ENCODE measurements at regions not wholly inside any gene's neighbourhood (a gene's known extent, or its start where the extent isn't known, plus 50 kb on each side); places are given as distances from the start of the nearest gene placed in this dataset.

DNA sequence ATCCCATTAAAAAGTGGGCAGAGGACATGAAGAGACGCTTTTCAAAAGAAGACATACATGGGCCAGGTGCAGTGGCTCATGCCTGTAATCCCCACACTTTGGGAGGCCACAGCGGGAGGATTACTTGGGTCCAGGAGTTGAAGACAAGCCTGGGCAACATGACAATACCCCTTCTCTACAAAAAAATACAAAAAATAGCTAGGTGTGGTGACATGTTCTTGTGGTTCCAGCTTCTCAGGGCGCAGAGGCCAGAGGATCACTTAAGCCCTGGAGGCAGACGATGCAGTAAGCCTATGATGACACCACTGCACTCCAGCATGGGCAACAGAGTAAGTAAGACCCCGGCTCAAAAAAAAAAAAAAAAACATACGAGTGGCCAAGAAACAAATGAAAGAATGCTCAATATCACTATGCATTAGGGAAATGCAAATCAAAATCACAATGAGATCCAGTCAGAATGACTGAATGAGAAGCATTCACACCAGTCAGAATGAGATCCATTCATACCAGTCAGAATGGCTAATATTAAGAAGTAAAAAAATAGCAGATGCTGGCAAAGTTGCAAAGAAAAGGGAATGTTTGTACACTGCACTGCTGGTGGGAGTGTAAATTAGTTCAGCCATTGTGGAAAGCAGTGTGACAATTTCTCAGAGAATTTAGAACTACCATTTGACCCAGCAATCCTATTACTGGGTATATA lies 550.2 kb upstream of the SLC39A10 start:
- Histone ChIP-seq H2AK5ac (ENCODE audit: low read depth, low read length) (no peak overlapping the region), H4K20me1 (replicated peaks in 1 of 2; ENCODE audit: control insufficient read depth in 1 of 2, insufficient read depth in 2 of 2, low read length in 2 of 2) (no peaks in the 10 kb centered on the region), H2BK5ac (ENCODE audit: low read depth, low read length) (no peak overlapping the region), H3K4ac (replicated peaks; ENCODE audit: insufficient read length, low read depth, low read length) (no peak overlapping the region), H3K79me2 (ENCODE audit: control insufficient read depth in 1 of 2, insufficient read depth in 2 of 2, low read length in 2 of 2) (no peaks in the 10 kb centered on the region), H4K5ac (ENCODE audit: insufficient read length, low read depth, low read length) (no peak overlapping the region), H3K14ac (ENCODE audit: insufficient read length) (no peak overlapping the region), H3K4me1 (replicated peaks in 1 of 4; ENCODE audit: control insufficient read depth in 3 of 4, insufficient read depth in 4 of 4, low read length in 3 of 4) (no peaks in the 10 kb centered on the region), H2BK12ac (ENCODE audit: low read depth, low read length) (no peak overlapping the region), H3K9me3 (ENCODE audit: insufficient read depth in 2 of 2, low read depth in 1 of 2, low read length in 1 of 2) (no peaks in the 10 kb centered on the region), H2BK20ac (ENCODE audit: low read length) (no peak overlapping the region), H4K8ac (ENCODE audit: extremely low read depth, insufficient read depth, low read length) (no peak overlapping the region), H3K4me2 (ENCODE audit: insufficient read depth in 1 of 2, low read depth in 2 of 2, low read length in 2 of 2) (no peak overlapping the region), H3K36me3 (ENCODE audit: control insufficient read depth in 2 of 4, insufficient read depth in 4 of 4, low read length in 3 of 4) (no peaks in the 10 kb centered on the region), H3K9ac (replicated peaks in 1 of 4; ENCODE audit: extremely low read depth in 1 of 4, low read depth in 3 of 4, low read length in 3 of 4) (no peak overlapping the region), H3K27ac (ENCODE audit: low read depth, low read length) (no peak overlapping the region), H2BK120ac (replicated peaks; ENCODE audit: low read depth, low read length) (no peak overlapping the region), H3K23ac (ENCODE audit: insufficient read length) (no peak overlapping the region), H2BK15ac (ENCODE audit: low read length) (no peak overlapping the region), H3K27me3 (replicated peaks in 1 of 4; ENCODE audit: control insufficient read depth in 3 of 4, extremely low read depth in 1 of 4, insufficient read depth in 3 of 4, low read length in 3 of 4) (no peaks in the 10 kb centered on the region), H2AFZ (ENCODE audit: low read length) (no peak overlapping the region), H3K23me2 (ENCODE audit: low read depth, low read length) (no peaks in the 10 kb centered on the region), H3K4me3 (ENCODE audit: extremely low read depth in 1 of 4, insufficient read depth in 2 of 4, low read depth in 3 of 4, low read length in 4 of 4) (no peak overlapping the region), H4K91ac (replicated peaks; ENCODE audit: insufficient read length, low read length) (no peak overlapping the region), H3K56ac (replicated peaks; ENCODE audit: insufficient read length, low read depth, low read length) (no peak overlapping the region), H3K79me1 (ENCODE audit: low read depth, low read length) (no peaks in the 10 kb centered on the region), H3K18ac (ENCODE audit: extremely low read depth, low read length) (no peak overlapping the region)
- DNase-seq (ENCODE audit: low read depth in 1 of 2, low spot score in 2 of 2), result no peak
- no peak for TF ChIP-seq POU5F1 (IDR thresholded peaks at IDR 0.05; ENCODE audit: low read depth, low read length)
- no peak for TF ChIP-seq TEAD4 (IDR thresholded peaks at IDR 0.05; ENCODE audit: low read depth, low read length)
- TF ChIP-seq EP300 (IDR thresholded peaks at IDR 0.05; ENCODE audit: borderline replicate concordance in 1 of 2, low read depth in 2 of 2, low read length in 2 of 2), result no peak
- no peak for TF ChIP-seq MAX (IDR thresholded peaks at IDR 0.05)
- TF ChIP-seq JUND (IDR thresholded peaks at IDR 0.05; ENCODE audit: low read length), result no peak
- no peak for TF ChIP-seq MAFK (IDR thresholded peaks at IDR 0.05; ENCODE audit: low read depth, low read length)
- no peak for TF ChIP-seq KDM4A (IDR thresholded peaks at IDR 0.05; ENCODE audit: low read depth, low read length, severe bottlenecking)
- TF ChIP-seq CTCF (IDR thresholded peaks at IDR 0.05; ENCODE audit: control extremely low read depth in 1 of 3, insufficient read depth in 1 of 3, low read depth in 1 of 3, low read length in 3 of 3), result no peak
- TF ChIP-seq BRCA1 (IDR thresholded peaks at IDR 0.05; ENCODE audit: low read depth, low read length), result no peak
- TF ChIP-seq POLR2A (IDR thresholded peaks at IDR 0.05; ENCODE audit: control extremely low read depth in 1 of 2, low read depth in 2 of 2, low read length in 2 of 2), result no peak
- TF ChIP-seq TCF12 (IDR thresholded peaks at IDR 0.05; ENCODE audit: low read depth, low read length), result no peak
- ChIA-PET POLR2A (ENCODE audit: partially characterized antibody) (no interaction called here), CTCF (ENCODE audit: partially characterized antibody) (interaction anchor here (1.4 kb wide), 1 partner anchor 108 kb away, joined by 3 read pairs; no protein-coding TSS in a partner anchor)
- FAIRE-seq, result no peak
- WGBS, 2 experiments (ENCODE audit: extremely low coverage in 1 of 2, insufficient coverage in 1 of 2, insufficient read length in 1 of 2, insufficient replicate concordance in 2 of 2, low coverage in 1 of 2, low lambda C conversion rate in 2 of 2, missing lambda C conversion rate in 1 of 2), result 94% methylated on average over 5 of the region's 6 CpGs; no CpG with 5 or more reads in 1 of the 2 experiments
